ENCODE measurements at regions not wholly inside any gene's neighbourhood (a gene's known extent, or its start where the extent isn't known, plus 50 kb on each side); places are given as distances from the start of the nearest gene placed in this dataset.

DNA sequence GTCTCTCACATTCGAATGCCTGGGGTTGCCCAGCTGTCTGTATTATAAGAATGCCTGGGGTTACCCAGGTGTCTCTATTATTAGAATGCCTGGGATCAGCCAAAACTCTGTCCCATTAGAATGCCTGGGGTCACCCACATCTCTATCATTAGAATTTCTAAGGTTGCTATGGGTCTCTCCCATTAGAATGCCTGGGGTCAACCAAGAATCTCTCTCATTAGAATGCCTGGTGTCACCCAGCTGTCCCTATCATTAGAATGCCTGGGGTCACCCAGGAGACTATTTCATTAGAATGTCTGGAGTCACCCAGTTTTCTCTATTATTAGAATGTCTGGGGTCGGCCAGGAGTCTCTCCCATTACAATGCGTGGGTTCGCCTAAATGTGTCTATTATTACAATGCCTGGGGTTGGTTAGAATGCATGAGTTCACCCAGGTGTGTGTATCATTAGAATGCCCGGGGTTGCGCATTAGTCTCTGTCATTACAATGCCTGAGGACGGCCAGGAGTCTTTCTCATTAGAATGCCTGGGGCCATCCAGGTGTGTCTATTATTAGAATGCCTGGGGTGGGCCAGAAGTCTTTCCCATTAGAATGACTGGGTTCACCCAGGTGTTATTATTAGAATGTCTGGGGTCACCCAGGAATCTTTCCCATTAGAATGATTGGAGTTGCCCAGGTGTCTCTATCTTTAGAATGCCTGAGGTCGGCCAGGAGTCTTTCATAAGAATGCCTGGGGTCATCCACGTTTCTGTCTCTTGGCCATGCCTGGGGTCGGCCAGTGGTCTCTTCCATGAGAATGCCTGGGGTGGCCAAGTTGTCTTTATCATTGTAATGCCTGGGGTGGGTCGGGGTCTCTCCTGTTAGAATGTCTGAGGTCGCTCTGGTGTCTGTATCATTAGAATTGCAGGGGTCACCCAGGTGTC, 59.6 kb downstream of the RNF187 start:
- POLR2A ChIA-PET, result no interaction called here
- TF ChIP-seq MYC (IDR thresholded peaks at IDR 0.05; ENCODE audit: low read depth, low read length) (no peak), POLR2A (IDR thresholded peaks at IDR 0.05; ENCODE audit: low read depth, low read length) (no peak), EZH2 (IDR thresholded peaks at IDR 0.05; ENCODE audit: borderline replicate concordance, low read depth, low read length, severe bottlenecking) (no peak), JUN (IDR thresholded peaks at IDR 0.05; ENCODE audit: borderline replicate concordance, insufficient read depth, insufficient read length, low read depth) (no peak), FOS (IDR thresholded peaks at IDR 0.05; ENCODE audit: borderline replicate concordance, insufficient read depth, low read length) (no peak)
- TF ChIP-seq, protein P1, sequence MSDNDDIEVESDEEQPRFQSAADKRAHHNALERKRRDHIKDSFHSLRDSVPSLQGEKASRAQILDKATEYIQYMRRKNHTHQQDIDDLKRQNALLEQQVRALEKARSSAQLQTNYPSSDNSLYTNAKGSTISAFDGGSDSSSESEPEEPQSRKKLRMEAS (IDR thresholded peaks at IDR 0.05; ENCODE audit: insufficient read depth, insufficient read length), result no peak
- TF ChIP-seq, protein P2, sequence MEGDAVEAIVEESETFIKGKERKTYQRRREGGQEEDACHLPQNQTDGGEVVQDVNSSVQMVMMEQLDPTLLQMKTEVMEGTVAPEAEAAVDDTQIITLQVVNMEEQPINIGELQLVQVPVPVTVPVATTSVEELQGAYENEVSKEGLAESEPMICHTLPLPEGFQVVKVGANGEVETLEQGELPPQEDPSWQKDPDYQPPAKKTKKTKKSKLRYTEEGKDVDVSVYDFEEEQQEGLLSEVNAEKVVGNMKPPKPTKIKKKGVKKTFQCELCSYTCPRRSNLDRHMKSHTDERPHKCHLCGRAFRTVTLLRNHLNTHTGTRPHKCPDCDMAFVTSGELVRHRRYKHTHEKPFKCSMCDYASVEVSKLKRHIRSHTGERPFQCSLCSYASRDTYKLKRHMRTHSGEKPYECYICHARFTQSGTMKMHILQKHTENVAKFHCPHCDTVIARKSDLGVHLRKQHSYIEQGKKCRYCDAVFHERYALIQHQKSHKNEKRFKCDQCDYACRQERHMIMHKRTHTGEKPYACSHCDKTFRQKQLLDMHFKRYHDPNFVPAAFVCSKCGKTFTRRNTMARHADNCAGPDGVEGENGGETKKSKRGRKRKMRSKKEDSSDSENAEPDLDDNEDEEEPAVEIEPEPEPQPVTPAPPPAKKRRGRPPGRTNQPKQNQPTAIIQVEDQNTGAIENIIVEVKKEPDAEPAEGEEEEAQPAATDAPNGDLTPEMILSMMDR (IDR thresholded peaks at IDR 0.05; ENCODE audit: extremely low read depth in 1 of 2, insufficient read depth in 1 of 2, low read depth in 1 of 2, low read length in 2 of 2), result no peak
- Histone ChIP-seq H3K36me3 (ENCODE audit: control insufficient read depth in 2 of 2, extremely low read depth in 1 of 2, insufficient read depth in 2 of 2, low read length in 2 of 2) (no peaks in the 10 kb centered on the region), H4K20me1 (replicated peaks; ENCODE audit: control insufficient read depth, extremely low read depth, insufficient read depth, low read length) (no peaks in the 10 kb centered on the region), H3K27me3 (ENCODE audit: control insufficient read depth in 2 of 2, insufficient read depth in 2 of 2, low read length in 2 of 2) (no peaks in the 10 kb centered on the region), H3K4me1 (ENCODE audit: control insufficient read depth, extremely low read depth, insufficient read depth, low read length) (no peaks in the 10 kb centered on the region), H3K79me2 (ENCODE audit: control insufficient read depth, insufficient read depth, low read length) (no peaks in the 10 kb centered on the region), H3K9ac (replicated peaks; ENCODE audit: extremely low read depth, insufficient read depth, low read length) (no peak overlapping the region), H3K9me3 (replicated peaks; ENCODE audit: control insufficient read depth, insufficient read depth, low read length) (no peaks in the 10 kb centered on the region), H2AFZ (ENCODE audit: low read depth, low read length) (no peak overlapping the region), H3K9me1 (replicated peaks; ENCODE audit: control insufficient read depth, extremely low read depth, insufficient read depth, low read length) (no peaks in the 10 kb centered on the region), H3K4me2 (ENCODE audit: insufficient read depth, low read length) (no peak overlapping the region), H3K27ac (ENCODE audit: insufficient read depth, low read depth, low read length) (no peak overlapping the region), H3K4me3 (replicated peaks in 1 of 3; ENCODE audit: insufficient read depth in 1 of 3, low read depth in 1 of 3, low read length in 3 of 3) (no peak overlapping the region)
- FAIRE-seq (no peak), DNase-seq (ENCODE audit: low read depth, low spot score) (no peak)
- no TSS peak for BruUV-seq (replicated peaks)
- intact Hi-C loops (cut with micrococcal nuclease), result no loop called here
- CTCF ChIA-PET, result no interaction called here
- dilution Hi-C loops (cut with MboI; ENCODE audit: extremely low pct_ligation_motif_present, low sequenced_read_pairs), result no loop called here
